ENCODE measurements at regions not wholly inside any gene's neighbourhood (a gene's known extent, or its start where the extent isn't known, plus 50 kb on each side); places are given as distances from the start of the nearest gene placed in this dataset.

DNA sequence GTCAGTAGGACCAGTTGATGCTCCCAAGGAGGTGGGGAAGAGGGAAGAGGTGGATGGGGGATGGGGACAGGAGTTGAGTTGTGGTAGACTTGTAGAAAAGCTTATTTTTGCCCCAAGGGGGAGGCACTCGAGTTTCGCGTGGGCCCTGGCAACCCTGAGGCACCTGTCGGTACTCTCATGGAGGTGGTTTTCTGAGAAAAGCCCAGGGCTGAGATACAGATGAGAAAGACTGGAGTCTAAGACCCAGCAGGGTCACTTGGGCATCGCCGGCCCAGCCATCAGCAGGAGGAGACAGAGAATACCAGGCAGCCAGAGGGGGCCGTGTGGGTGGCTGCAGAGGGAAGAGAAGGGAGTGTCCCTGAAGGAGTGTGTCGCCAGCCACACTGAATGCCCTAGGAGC is 57.7 kb upstream of the HPCAL1 start:
- TF ChIP-seq CTCF (IDR thresholded peaks at IDR 0.05; ENCODE audit: insufficient read depth, low read length, poor library complexity, severe bottlenecking) (no peak), EZH2phosphoT487 (conservative IDR thresholded peaks at IDR 0.05; ENCODE audit: low read length) (no peak)
- Histone ChIP-seq H3K9me2 (replicated peaks; ENCODE audit: insufficient read depth, low read length) (no peaks in the 10 kb centered on the region), H3K4me3 (ENCODE audit: insufficient read depth, low read length, poor library complexity, severe bottlenecking) (no peak overlapping the region), H4K20me1 (ENCODE audit: low read depth, low read length) (no peaks in the 10 kb centered on the region), H3K79me2 (ENCODE audit: insufficient read depth, low read length) (no peaks in the 10 kb centered on the region), H3F3A (ENCODE audit: insufficient read depth) (no peaks in the 10 kb centered on the region), H3K9ac (ENCODE audit: low read length) (no peak overlapping the region), H3K4me2 (ENCODE audit: low read depth, low read length, poor library complexity, severe bottlenecking) (no peak overlapping the region), H3K9me3 (ENCODE audit: insufficient read depth, low read length) (peaks cover 4% of the 10 kb centered on the region; the same call in 1 of the 2 replicates), H3K27ac (ENCODE audit: low read depth, low read length) (no peak overlapping the region), H3K27me3 (ENCODE audit: low read length) (0 out of 2 replicates have a peak, but pooled peaks cover 3% of the 10 kb centered on the region), H3K36me3 (ENCODE audit: low read length) (peaks cover 1% of the 10 kb centered on the region), H2AFZ (ENCODE audit: low read depth, low read length, severe bottlenecking) (no peak overlapping the region)

DNA sequence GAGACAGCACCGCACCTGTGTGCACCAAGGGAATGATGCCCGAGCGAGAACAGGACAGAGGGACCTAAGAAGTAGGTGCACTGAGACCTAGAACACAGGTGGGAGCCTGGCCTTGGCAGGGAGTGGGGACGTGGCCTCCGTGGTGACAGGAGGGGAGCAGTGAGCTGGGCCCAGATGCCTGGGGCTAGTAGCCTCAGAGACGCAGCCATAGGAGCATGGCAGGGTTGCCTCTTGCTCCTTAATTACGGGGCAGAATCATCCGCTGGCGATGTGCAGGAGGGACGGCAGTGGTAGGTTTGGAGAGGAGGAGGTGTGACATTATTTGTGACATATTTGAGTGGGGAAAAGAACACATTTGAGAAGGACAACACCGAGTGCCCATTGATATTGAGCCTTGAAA is 57.0 kb upstream of the HPCAL1 start:
- H2AFZ ChIP-seq (ENCODE audit: low read depth, low read length, severe bottlenecking) = no peak overlapping the region
- H4K20me1 ChIP-seq (ENCODE audit: low read depth, low read length) = no peaks in the 10 kb centered on the region
- no peak overlapping the region for H3K9ac ChIP-seq (ENCODE audit: low read length)
- no peak overlapping the region for H3K4me2 ChIP-seq (ENCODE audit: low read depth, low read length, poor library complexity, severe bottlenecking)
- H3K9me2 ChIP-seq (replicated peaks; ENCODE audit: insufficient read depth, low read length) = no peaks in the 10 kb centered on the region
- no peak overlapping the region for H3K27ac ChIP-seq (ENCODE audit: low read depth, low read length)
- no peaks in the 10 kb centered on the region for H3F3A ChIP-seq (ENCODE audit: insufficient read depth)
- peaks cover 11% of the 10 kb centered on the region; the same call in 1 of the 2 replicates for H3K9me3 ChIP-seq (ENCODE audit: insufficient read depth, low read length)
- H3K4me3 ChIP-seq (ENCODE audit: insufficient read depth, low read length, poor library complexity, severe bottlenecking) = no peak overlapping the region
- H3K27me3 ChIP-seq (ENCODE audit: low read length) = 0 out of 2 replicates have a peak, but pooled peaks cover 3% of the 10 kb centered on the region
- TF ChIP-seq CTCF (IDR thresholded peaks at IDR 0.05; ENCODE audit: insufficient read depth, low read length, poor library complexity, severe bottlenecking) (no peak), EZH2phosphoT487 (conservative IDR thresholded peaks at IDR 0.05; ENCODE audit: low read length) (no peak)
- peaks cover 3% of the 10 kb centered on the region for H3K36me3 ChIP-seq (ENCODE audit: low read length)
- H3K79me2 ChIP-seq (ENCODE audit: insufficient read depth, low read length) = no peaks in the 10 kb centered on the region

- H3K27ac ChIP-seq (ENCODE audit: low read depth, low read length) = no peak overlapping the region
- peaks cover 3% of the 10 kb centered on the region for H3K36me3 ChIP-seq (ENCODE audit: low read length)
- H3K9me3 ChIP-seq (ENCODE audit: insufficient read depth, low read length) = peaks cover 15% of the 10 kb centered on the region; the same call in 1 of the 2 replicates
- no peaks in the 10 kb centered on the region for H4K20me1 ChIP-seq (ENCODE audit: low read depth, low read length)
- no peaks in the 10 kb centered on the region for H3K79me2 ChIP-seq (ENCODE audit: insufficient read depth, low read length)
- no peak overlapping the region for H2AFZ ChIP-seq (ENCODE audit: low read depth, low read length, severe bottlenecking)
- H3F3A ChIP-seq (ENCODE audit: insufficient read depth) = no peaks in the 10 kb centered on the region
- no peak overlapping the region for H3K9ac ChIP-seq (ENCODE audit: low read length)
- H3K27me3 ChIP-seq (ENCODE audit: low read length) = 0 out of 2 replicates have a peak, but pooled peaks cover 3% of the 10 kb centered on the region
- TF ChIP-seq CTCF (IDR thresholded peaks at IDR 0.05; ENCODE audit: insufficient read depth, low read length, poor library complexity, severe bottlenecking) = no peak
- TF ChIP-seq EZH2phosphoT487 (conservative IDR thresholded peaks at IDR 0.05; ENCODE audit: low read length) = no peak
- H3K4me3 ChIP-seq (ENCODE audit: insufficient read depth, low read length, poor library complexity, severe bottlenecking) = no peak overlapping the region
- no peaks in the 10 kb centered on the region for H3K9me2 ChIP-seq (replicated peaks; ENCODE audit: insufficient read depth, low read length)
- H3K4me2 ChIP-seq (ENCODE audit: low read depth, low read length, poor library complexity, severe bottlenecking) = no peak overlapping the region
Measured at GRCh38 chr2:10246370-10246769, 56.3 kb upstream of the HPCAL1 start.

Measured in SU-DHL-6 (cell line).